ENCODE measurements at regions not wholly inside any gene's neighbourhood (a gene's known extent, or its start where the extent isn't known, plus 50 kb on each side); places are given as distances from the start of the nearest gene placed in this dataset.

- no peak overlapping the region for H3K9ac ChIP-seq (ENCODE audit: low read length)
- no peaks in the 10 kb centered on the region for H4K20me1 ChIP-seq (ENCODE audit: low read depth, low read length)
- no peaks in the 10 kb centered on the region for H3K27me3 ChIP-seq (ENCODE audit: low read length)
- H3K4me2 ChIP-seq (ENCODE audit: low read depth, low read length, poor library complexity, severe bottlenecking), result no peak overlapping the region
- no peaks in the 10 kb centered on the region for H3F3A ChIP-seq (ENCODE audit: insufficient read depth)
- no peaks in the 10 kb centered on the region for H3K36me3 ChIP-seq (ENCODE audit: low read length)
- H3K9me2 ChIP-seq (replicated peaks; ENCODE audit: insufficient read depth, low read length), result no peaks in the 10 kb centered on the region
- no peak overlapping the region for H3K4me3 ChIP-seq (ENCODE audit: insufficient read depth, low read length, poor library complexity, severe bottlenecking)
- TF ChIP-seq CTCF (IDR thresholded peaks at IDR 0.05; ENCODE audit: insufficient read depth, low read length, poor library complexity, severe bottlenecking) (no peak), EZH2phosphoT487 (conservative IDR thresholded peaks at IDR 0.05; ENCODE audit: low read length) (no peak)
- H3K79me2 ChIP-seq (ENCODE audit: insufficient read depth, low read length), result no peaks in the 10 kb centered on the region
- 0 out of 2 replicates have a peak, but pooled peaks cover 5% of the 10 kb centered on the region for H3K9me3 ChIP-seq (ENCODE audit: insufficient read depth, low read length)
- no peak overlapping the region for H2AFZ ChIP-seq (ENCODE audit: low read depth, low read length, severe bottlenecking)
- no peak overlapping the region for H3K27ac ChIP-seq (ENCODE audit: low read depth, low read length)
These were observed 108.7 kb upstream of the ACVR1 start for GRCh38 chr2:157984866-157985265.

GRCh38 chr2:157980020-157980419 lies 103.9 kb upstream of the ACVR1 start:
- Histone ChIP-seq H3K9me3 (ENCODE audit: insufficient read depth, low read length) (0 out of 2 replicates have a peak, but pooled peaks cover 5% of the 10 kb centered on the region), H3K36me3 (ENCODE audit: low read length) (no peaks in the 10 kb centered on the region), H3K79me2 (ENCODE audit: insufficient read depth, low read length) (no peaks in the 10 kb centered on the region), H4K20me1 (ENCODE audit: low read depth, low read length) (no peaks in the 10 kb centered on the region), H2AFZ (ENCODE audit: low read depth, low read length, severe bottlenecking) (no peak overlapping the region), H3K9me2 (replicated peaks; ENCODE audit: insufficient read depth, low read length) (no peaks in the 10 kb centered on the region), H3F3A (ENCODE audit: insufficient read depth) (no peaks in the 10 kb centered on the region), H3K9ac (ENCODE audit: low read length) (no peak overlapping the region), H3K27me3 (ENCODE audit: low read length) (no peaks in the 10 kb centered on the region), H3K4me2 (ENCODE audit: low read depth, low read length, poor library complexity, severe bottlenecking) (no peak overlapping the region), H3K27ac (ENCODE audit: low read depth, low read length) (no peak overlapping the region), H3K4me3 (ENCODE audit: insufficient read depth, low read length, poor library complexity, severe bottlenecking) (no peak overlapping the region)
- TF ChIP-seq CTCF (IDR thresholded peaks at IDR 0.05; ENCODE audit: insufficient read depth, low read length, poor library complexity, severe bottlenecking) (no peak), EZH2phosphoT487 (conservative IDR thresholded peaks at IDR 0.05; ENCODE audit: low read length) (no peak)

GRCh38 chr2:157971702-157972101 lies 95.6 kb upstream of the ACVR1 start:
- Histone ChIP-seq H3K9ac (ENCODE audit: low read length) (no peak overlapping the region), H3F3A (ENCODE audit: insufficient read depth) (no peaks in the 10 kb centered on the region), H3K4me2 (ENCODE audit: low read depth, low read length, poor library complexity, severe bottlenecking) (no peak overlapping the region), H2AFZ (ENCODE audit: low read depth, low read length, severe bottlenecking) (no peak overlapping the region), H3K9me3 (ENCODE audit: insufficient read depth, low read length) (no peaks in the 10 kb centered on the region), H3K9me2 (replicated peaks; ENCODE audit: insufficient read depth, low read length) (no peaks in the 10 kb centered on the region), H3K4me3 (ENCODE audit: insufficient read depth, low read length, poor library complexity, severe bottlenecking) (no peak overlapping the region), H4K20me1 (ENCODE audit: low read depth, low read length) (no peaks in the 10 kb centered on the region), H3K36me3 (ENCODE audit: low read length) (no peaks in the 10 kb centered on the region), H3K27ac (ENCODE audit: low read depth, low read length) (no peak overlapping the region), H3K27me3 (ENCODE audit: low read length) (no peaks in the 10 kb centered on the region), H3K79me2 (ENCODE audit: insufficient read depth, low read length) (no peaks in the 10 kb centered on the region)
- TF ChIP-seq CTCF (IDR thresholded peaks at IDR 0.05; ENCODE audit: insufficient read depth, low read length, poor library complexity, severe bottlenecking) (no peak), EZH2phosphoT487 (conservative IDR thresholded peaks at IDR 0.05; ENCODE audit: low read length) (no peak)

Data from SU-DHL-6 (cell line).